Suppressor macrophage (primary cell): ENCODE measurements at regions not wholly inside any gene's neighbourhood (a gene's known extent, or its start where the extent isn't known, plus 50 kb on each side); places are given as distances from the start of the nearest gene placed in this dataset.
"Not testable (repeated sequence)": the region's sequence is repeated elsewhere in the genome, so short reads cannot be mapped to it uniquely, and the experiment has no call there.

Source experiments
- DNase-seq, 4 experiments: peaks; one replicate each; pipeline ENCODE4 v3.0.0-alpha.2; 2020 to 2022

DNA sequence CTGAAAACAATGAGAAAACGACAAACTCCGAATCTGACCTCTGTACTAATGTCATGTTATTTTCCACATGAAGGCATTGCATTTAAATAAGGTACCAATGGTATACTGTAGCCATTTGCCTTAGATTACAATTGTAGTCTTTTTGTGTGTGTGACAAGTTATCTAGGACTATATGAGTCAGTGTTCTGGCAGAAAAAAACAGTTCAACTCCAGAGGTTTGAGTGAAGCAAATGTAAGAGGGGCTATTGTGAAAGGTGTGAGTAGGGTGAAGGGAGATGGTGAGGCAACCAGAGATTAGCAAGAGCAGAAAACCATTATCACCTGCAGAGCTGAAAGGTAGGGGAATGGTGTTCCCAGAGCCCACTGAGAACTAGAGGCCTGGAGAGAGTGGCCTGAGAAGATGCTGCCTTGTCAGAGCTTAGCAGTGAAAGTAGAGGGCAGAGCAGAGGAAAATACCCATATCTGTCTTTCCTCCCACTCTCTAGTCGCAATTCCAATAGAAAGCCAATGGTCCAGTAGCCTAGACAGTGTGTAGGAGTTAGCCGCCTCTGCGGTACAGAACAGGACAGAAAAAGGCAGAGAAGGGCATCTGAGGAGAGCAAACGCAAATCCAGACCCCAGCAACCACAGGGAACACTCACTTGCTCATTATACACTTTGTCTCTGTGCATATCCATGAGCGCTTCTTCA is 112.2 kb downstream of the DYRK2 start:
- DNase-seq = no peak

DNA sequence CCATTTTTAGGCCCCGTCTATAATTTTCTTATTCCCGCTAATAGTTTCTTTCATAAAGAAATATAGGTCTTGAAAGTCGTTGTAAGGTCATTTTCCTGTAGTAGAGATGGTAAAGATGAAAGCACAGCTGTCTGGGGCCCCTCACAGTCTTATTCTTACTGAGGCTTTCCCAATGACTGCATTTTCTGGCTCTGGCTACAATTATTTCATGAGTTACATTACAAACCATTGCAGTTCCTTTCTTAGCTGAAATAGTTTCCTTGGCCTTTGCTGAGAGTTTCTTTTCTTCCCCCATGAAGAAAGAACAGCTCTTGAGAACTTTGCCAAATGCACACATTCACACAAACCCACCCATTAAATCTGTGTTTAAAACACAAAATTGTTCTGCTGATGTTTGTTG is 113.0 kb downstream of the DYRK2 start:
- DNase-seq = no peak

DNA sequence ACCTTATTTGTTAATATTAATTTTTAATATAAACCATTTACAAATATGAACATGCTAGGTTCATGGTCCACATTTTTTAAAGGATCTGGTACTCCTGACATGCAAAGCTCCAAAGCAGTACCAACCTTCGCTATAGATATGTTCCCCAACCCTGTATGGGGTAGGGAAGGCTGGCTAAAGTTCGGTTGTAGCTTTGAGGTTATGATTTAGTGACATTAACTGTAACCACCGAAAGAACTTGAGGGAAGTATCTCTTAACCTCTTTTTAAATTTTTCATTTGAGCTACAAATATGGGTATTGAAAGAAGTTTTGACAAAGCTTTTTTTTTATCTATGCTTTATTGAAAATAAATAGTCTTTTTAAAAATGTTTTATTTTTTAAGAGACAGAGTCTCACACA is 115.5 kb downstream of the DYRK2 start:
- no peak for DNase-seq

DNA sequence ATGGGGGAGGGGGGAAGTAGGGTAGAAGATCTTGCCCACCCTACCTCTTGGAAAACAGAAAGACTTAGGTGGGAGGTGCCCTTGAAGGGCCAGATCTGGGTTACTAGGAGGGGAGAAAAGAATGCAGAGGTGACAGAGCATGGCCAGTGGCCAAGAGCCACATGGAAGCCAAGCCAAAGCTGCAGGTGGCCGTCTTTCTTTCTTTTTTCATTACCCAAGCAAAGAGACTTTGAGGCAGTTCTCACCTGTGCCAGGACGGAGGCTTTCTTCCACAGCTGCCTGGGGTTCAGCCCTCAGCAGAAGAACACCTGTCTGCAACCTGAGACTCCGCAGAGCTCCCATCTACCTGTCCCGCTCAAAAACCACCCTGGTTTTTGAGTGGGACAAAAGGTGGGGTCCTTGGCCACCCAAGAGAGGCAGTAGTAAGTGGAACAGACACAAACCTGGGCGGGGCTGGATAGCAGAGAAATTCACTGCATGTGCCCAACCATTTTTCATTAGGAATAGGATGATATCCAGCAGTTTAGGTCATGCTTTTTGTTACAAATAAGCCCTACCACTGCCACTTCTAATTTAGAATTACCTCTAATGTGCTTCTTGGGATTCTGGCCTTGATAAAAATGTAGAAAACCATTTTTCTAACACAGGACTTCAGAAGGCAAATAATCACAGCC is 116.5 kb downstream of the DYRK2 start:
- DNase-seq = no peak

DNA sequence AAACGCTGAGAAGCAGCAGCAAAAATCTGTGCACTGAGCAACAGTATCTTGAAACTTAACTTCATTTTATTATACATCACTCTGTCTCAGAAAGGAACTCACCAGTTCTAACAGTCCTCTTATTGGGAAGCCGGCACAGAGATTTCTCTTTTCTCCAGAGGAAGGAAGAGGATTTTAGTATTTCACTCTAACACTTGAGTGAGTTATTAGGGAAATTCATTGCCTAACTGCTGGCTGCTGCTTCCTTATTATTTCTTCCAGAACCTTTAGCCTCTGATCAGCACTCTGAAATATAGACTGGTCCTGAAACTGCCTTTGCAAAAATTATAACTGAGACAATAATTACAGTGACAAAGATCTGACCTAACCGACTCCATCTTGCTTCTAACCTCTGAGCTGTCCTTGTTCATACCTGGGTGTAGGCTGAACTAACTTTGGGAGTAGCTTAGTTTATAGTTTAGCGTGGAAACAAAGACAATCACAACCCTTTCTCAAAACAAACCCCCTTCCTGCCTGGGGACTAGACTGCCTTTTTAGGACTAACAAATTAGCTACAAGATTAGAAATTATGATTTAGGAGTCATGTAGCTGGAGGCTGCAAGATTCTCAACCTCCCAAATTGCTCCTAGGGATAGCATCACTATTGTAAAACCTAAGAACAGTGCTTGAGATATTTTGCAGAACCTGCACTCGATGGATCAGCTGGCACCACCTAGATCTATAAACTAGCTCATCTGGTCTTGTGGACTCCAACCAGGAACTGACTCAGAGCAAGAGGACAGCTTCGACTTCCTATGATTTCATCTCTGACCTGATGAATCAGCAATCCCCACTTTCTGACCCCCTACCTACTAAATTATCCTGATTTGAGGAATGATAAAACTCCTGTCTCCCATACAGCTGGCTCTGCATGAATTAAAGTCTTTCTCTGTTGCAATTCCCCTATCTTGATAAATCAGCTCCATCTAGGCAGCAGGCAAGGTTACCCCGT is 117.5 kb downstream of the DYRK2 start:
- peak; percentile 35 to 68 (median 54) for DNase-seq

DNA sequence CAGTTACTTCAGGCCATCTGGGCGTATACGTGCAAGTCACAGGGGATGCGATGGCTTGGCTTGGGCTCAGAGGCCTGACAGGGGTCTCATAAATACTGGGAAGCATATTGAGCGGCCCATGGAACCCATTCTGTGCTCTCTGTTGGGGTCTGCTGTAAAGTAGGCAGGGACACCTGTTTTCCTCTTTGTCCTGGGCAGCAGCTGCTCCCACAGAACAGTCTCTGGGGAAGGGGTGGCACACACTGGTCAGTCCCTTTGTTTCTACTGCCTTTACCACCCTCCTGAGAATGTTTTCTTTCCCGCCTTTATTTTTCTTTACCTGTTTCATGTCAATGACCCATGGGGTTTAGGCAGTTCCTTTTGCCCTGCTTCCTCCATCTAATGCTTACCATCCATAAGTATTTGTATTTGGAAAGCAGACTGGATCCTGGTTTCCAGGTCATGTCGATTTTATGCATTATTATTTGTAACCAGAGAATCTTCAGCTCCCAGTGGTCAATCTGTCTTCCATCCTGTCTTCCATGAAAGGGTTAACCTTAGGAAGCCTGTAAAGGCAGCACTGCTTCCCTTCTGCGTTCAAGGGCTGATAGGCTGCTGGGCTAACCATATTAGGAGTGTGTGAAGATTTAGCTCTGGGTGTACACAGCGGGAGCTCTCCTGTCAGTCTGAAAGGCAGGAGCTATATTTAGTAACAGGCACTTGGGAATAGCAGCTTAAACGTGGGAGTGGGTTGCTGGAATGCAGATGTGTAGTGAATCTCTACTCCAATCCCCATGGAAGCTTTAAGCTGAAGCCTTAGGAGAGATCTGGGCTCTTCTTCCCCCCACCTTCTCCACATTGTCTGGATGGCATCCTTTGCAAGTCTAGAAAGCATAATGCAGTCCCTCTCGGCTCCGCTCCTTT is 124.0 kb downstream of the DYRK2 start:
- DNase-seq = no peak

DNA sequence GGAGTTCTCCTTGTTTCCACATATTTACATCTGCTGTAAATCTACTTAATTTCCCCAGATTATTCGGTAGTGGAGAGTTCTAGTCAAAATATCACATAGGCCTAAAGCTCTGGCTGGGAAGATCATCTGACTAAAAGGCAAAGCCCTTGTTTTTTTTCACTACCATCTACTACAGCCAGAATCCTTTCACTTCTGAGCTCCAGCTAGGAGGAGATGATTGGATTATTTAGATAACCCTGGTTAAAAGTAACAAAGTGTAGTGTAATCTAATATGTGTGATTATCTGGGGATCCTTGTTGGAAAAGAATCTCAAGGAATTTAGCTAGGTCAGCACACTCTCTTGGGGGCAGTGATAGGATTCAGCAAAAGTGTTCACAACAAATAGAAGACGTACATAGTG is 125.4 kb downstream of the DYRK2 start:
- no peak for DNase-seq

DNA sequence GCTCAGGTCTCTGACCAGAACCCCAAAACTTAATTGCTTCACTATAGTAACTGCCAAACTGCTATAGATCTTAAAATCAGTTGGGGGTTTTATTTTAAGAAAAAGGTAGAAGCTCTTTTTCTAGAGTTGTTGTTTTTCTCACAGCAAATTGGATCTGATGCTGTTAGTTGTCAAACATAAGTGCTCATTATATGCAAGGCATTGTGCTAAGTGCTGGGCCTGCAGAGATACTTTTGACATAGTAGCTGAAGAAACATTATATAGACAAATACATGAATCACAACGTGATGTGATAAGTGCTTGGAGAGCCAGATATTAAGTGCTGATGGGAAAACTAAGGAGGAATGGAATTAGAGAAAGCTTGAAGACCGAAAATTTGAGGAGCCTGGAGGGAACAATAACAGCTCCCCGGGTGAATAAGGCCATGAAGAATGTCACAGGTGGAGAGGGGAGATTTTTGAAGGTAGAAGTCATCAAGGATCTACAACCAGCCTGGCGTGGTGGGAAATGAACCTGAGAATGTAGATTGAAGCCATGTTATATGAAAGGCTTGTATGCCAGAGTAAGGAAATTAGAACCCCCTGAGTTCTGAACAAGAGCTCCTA is 126.5 kb downstream of the DYRK2 start:
- DNase-seq = no peak

DNA sequence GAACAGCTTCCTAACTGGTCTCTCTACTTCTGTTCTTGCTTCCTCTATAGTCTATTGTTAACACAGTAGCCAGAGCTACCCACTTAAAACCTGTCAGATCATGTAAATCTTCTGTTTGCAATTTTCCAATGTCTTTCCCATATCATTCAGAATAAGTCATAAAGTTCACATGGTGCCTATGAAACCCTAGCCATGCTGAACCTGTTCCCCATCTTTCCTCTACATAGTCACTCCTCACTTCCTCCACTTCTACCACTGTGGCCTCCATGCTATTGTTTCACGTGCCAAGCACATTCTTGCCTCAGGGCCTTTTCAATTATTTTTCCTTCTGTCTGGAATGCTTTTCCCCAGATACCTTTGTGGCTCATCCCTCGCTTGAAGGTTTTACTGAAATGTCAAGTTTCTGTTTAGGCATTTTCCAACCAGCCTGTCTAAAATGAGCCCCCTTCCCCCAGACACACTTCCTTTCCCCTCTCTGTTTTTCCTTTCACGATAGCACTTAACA is 132.1 kb downstream of the DYRK2 start:
- no peak for DNase-seq

DNA sequence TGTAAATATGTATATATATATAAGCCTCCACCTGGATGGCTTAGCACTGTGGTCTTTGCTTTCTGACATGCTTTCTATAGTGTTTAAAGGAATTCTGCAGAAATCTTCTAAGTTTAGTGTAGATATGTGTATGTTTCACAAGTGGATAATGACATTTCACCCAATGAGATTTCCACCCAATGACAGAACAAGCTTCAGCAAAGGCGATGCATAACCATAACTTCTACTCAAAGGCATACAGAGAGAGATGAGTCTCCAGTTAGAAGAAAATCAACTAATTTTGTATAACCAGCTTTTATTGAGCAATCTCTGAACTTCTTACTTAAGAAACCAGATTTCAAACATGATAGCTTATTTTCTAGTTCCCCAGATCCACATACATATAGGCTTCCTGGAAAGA is 134.0 kb downstream of the DYRK2 start:
- no peak for DNase-seq

DNA sequence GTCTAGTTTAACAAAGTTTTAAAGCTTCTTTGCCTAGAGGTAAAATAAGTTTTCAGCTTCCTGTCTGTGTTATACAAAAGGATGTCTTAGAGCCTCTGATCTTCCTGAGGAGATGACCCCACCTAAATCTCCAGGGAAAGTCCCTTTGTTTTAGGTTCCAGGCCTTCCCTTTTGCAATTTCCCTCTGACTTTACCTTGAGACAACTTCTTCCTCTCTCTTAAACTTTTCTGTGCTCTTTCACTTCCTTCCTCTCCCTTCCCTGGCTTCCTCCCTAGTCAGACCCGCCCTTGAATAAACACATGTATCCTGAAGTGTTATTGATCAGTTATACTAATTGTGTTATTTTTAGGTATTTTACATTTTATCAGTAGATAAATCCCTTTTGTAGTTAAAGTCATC is 134.8 kb downstream of the DYRK2 start:
- no peak for DNase-seq

DNA sequence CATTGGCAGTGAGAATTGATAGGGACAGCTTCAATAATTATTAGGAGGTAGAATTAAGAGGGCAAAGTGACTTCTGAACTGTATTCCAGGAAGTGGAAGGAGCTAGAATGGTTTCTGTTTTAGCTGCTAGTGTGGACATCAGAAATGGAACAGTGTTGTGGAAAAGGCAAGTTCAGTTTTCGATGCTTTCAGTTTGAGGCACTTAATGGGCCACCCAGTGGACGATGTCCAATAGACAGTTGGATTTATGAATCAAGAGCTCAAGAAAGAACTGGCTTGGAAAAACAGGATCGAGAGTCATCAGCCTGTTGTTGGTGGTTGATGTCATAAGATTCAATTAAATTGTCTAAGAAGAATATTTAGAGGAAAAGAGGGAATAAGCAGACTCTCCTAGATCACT is 136.3 kb downstream of the DYRK2 start:
- no peak for DNase-seq

DNA sequence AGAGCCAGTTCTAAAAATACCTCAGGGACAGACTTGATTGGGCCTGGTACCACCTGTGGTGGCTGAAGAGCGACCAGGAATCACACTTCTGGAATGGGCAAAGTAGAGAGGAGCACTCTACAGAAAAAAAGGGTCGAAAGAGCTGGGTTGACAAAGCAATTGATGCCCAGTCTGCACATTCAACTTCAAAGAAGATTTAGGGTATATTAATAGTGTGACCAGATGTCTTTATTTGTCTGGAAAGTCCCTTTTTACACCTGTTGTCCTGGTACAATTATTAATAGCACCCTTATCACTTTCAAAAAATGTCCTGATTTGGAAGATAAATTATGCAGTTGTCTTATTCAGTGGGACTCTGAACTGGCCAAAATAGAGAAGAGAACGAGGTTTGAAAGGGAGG is 137.5 kb downstream of the DYRK2 start:
- no peak for DNase-seq

DNA sequence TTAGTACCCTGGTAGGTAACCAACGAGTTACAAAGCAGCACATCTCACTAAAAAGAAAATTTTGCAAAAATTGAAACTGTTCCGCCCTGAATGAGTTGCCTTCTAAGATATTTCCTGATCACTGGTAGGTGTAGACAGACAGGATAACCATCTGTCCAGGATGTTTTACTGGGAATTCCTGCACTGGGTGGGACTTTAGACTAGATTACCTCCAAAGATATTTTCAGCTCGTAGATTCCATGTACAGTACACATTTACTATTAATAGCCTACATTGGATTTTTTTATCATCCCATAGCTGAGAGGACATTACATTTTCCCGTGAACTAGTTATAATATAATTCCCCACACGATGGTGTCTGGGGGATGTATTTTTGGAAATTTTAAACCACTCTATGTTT is 139.6 kb downstream of the DYRK2 start:
- DNase-seq = no peak

DNA sequence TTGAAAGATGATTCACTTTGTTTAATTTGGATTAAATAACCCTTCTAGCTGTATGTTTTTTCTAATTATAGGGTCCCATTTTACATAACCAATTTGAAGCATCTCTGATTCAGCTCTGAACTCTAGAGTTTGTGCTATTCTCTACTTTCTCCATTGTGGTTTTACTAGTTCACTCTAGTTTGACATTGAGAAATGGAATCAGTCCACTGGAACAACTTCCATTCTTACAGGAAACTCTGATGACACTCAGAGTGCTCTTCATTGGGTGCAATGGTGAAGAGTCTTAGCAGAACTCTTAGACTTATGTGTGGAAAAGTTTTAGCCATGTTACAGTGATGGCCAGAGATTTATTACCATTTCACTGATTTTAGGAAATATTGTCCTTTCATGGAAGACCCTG is 140.7 kb downstream of the DYRK2 start:
- DNase-seq = no peak

DNA sequence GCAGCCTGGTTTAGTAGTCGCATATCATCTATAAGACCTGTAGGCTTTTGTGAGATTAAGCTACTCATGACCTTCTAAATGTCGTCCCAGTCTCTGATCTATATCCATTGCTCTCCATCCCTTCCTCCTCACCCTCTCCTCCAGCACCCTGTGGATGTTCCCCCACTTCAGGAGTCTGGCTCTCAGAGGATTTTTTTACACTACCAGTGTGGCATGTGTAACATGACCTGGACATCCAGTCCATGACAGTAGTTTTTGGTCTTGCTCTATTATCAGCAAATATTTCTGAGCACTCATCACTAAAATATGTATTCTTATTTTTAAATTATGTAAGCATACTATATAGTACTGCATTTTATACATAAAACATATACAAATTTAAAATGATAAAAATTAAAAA is 142.1 kb downstream of the DYRK2 start:
- DNase-seq = no peak

DNA sequence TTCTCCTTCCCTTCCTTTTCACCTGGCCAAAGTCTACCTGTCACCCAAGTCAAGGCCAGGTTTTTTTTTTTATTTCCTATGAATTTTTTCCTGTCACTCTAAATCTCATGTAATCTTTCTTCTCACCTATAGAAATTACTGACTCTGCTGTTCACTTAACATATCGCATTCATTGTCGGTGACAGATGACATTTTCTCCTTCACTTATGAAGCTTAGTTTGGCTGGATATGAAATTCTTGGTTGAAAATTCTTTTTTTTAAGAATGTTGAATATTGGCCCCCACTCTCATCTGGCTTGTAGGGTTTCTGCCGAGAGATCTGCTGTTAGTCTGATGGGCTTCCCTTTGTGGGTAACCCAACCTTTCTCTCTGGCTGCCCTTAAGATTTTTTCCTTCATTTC is 142.8 kb downstream of the DYRK2 start:
- DNase-seq = not testable (repeated sequence)

DNA sequence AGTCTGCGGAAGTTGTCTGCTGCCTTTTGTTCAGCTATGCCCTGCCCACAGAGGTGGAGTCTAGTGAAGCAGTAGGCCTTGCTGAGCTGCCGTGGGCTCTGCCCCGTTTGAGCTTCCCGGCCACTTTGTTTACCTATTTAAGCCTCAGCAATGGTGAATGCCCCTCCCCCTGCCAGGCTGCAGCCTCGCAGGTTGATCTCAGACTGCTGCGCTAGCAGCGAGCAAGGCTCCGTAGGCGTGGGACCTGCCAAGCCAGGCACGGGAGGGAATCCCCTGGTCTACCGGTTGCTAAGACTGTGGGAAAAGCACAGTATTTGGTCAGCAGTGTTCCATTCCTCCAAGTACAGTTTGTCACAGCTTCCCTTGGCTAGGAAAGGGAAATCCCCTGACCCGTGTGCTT is 143.6 kb downstream of the DYRK2 start:
- DNase-seq = no peak

DNA sequence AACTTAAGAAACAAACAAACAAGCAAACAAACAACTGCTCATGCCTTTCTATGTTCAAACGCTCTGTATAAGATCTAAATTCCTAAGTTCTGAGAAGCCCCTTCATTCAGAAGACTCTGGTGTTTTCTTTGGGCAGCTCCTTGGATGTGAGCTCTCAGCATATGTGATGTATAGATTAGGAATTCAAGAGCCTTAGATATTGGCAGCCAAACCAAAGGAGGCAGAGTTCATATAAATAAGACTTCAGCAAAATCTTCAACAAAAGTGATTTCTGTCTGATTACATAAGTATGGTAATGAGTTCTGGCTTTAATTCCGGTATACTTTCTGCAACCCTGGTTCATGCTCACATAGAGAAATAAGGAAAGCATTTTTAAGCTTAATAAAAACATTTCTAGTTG is 145.6 kb downstream of the DYRK2 start:
- DNase-seq = no peak

DNA sequence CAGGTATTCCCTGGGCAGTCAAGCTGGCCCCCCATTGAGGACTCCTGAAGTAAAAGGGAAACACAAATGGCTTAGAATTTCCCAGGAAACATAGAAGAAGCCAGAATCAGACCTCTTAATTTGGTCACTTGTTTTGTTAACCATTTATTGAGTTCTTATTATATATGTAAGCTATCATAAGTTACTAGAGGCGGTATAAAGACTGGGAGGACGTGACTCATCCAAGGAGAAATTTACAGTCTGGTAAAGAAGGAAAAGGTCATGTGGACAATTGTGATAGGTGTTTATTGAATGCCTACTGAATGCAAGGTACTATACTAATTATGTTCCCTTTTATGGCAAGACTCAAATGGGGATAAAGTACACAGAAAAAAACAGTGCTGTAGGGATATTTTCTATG is 146.7 kb downstream of the DYRK2 start:
- DNase-seq = no peak

DNA sequence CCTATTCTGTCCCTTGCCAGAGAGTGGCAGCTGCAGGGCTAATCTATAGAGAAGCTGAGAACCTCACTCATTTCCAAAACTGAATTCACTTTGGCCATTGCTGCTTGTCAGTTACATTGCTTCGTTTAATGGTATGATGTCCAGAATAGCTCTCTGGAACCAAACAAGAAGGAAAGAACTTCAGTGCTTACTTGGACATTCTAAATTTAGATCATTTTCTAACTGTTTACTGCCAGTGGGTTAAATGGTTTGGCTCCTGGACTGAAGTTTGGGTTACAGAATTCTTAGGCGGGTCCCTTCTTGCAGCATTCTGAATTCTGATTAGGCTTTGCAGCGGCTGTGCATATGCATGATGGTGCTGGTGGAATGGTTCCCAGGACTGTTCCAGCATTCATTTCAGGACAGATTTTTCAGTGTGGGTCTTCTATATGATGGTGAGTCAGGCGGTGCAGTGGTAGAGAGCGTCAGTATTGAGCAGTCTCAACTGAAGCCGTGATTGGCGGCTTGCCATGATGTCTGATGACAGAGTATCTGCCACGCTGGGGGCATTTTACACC is 148.7 kb downstream of the DYRK2 start:
- DNase-seq = no peak
